ENCODE measurements at regions not wholly inside any gene's neighbourhood (a gene's known extent, or its start where the extent isn't known, plus 50 kb on each side); places are given as distances from the start of the nearest gene placed in this dataset.

- H3K36me3 ChIP-seq (ENCODE audit: control insufficient read depth, insufficient read depth, low read length) = no peaks in the 10 kb centered on the region
- no peaks in the 10 kb centered on the region for H3K9me3 ChIP-seq (ENCODE audit: control insufficient read depth, low read length)
- no peaks in the 10 kb centered on the region for H3K4me1 ChIP-seq
- H3K4me2 ChIP-seq (ENCODE audit: low read length) = no peak overlapping the region
- H3K27me3 ChIP-seq (ENCODE audit: control insufficient read depth, insufficient read depth, low read length) = no peaks in the 10 kb centered on the region
- no peak overlapping the region for H2AFZ ChIP-seq
- TF ChIP-seq, protein P1, sequence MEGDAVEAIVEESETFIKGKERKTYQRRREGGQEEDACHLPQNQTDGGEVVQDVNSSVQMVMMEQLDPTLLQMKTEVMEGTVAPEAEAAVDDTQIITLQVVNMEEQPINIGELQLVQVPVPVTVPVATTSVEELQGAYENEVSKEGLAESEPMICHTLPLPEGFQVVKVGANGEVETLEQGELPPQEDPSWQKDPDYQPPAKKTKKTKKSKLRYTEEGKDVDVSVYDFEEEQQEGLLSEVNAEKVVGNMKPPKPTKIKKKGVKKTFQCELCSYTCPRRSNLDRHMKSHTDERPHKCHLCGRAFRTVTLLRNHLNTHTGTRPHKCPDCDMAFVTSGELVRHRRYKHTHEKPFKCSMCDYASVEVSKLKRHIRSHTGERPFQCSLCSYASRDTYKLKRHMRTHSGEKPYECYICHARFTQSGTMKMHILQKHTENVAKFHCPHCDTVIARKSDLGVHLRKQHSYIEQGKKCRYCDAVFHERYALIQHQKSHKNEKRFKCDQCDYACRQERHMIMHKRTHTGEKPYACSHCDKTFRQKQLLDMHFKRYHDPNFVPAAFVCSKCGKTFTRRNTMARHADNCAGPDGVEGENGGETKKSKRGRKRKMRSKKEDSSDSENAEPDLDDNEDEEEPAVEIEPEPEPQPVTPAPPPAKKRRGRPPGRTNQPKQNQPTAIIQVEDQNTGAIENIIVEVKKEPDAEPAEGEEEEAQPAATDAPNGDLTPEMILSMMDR (IDR thresholded peaks at IDR 0.05) = no peak
- H3K27ac ChIP-seq = no peak overlapping the region
- H3K79me2 ChIP-seq = no peaks in the 10 kb centered on the region
- H3K9ac ChIP-seq = no peak overlapping the region
- H3K4me3 ChIP-seq (ENCODE audit: low read depth, low read length) = no peak overlapping the region
Observed at GRCh38 chr5:147080391-147080790, 154.4 kb upstream of the STK32A start.

GRCh38 chr5:147081311-147081764, 153.5 kb upstream of the STK32A start:
- H3K4me3 ChIP-seq (ENCODE audit: low read depth, low read length) = no peak overlapping the region
- H3K4me1 ChIP-seq = no peaks in the 10 kb centered on the region
- H3K27me3 ChIP-seq (ENCODE audit: control insufficient read depth, insufficient read depth, low read length) = no peaks in the 10 kb centered on the region
- no peak overlapping the region for H3K27ac ChIP-seq
- no peaks in the 10 kb centered on the region for H3K36me3 ChIP-seq (ENCODE audit: control insufficient read depth, insufficient read depth, low read length)
- H3K9ac ChIP-seq = no peak overlapping the region
- TF ChIP-seq, protein P1 (IDR thresholded peaks at IDR 0.05) = no peak
- H3K79me2 ChIP-seq = no peaks in the 10 kb centered on the region
- H3K4me2 ChIP-seq (ENCODE audit: low read length) = no peak overlapping the region
- H2AFZ ChIP-seq = no peak overlapping the region
- no peaks in the 10 kb centered on the region for H3K9me3 ChIP-seq (ENCODE audit: control insufficient read depth, low read length)

DNA sequence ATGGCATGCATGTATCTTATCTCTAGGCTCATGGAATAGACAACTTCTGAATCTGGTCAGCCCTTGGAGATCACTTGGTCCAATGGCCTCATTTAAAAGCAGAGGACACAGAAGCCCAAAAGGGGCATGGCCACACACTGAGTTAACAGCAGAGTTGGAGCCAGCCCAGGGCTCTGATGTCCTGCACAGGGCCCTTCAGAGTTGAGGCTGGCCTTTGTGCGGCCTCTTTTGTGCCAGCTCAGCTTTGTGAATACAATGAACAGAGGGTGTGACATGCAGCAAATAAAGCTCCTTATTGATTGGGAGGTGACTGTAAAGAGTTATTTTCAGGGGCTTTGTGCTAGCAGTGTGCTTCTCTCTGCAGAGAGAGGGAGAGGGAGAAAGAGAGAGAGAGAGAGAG, 150.1 kb upstream of the STK32A start:
- H3K79me2 ChIP-seq = no peaks in the 10 kb centered on the region
- no peak overlapping the region for H2AFZ ChIP-seq
- no peak overlapping the region for H3K27ac ChIP-seq
- TF ChIP-seq, protein P1 (IDR thresholded peaks at IDR 0.05) = no peak
- H3K4me3 ChIP-seq (ENCODE audit: low read depth, low read length) = no peak overlapping the region
- H3K9me3 ChIP-seq (ENCODE audit: control insufficient read depth, low read length) = no peaks in the 10 kb centered on the region
- H3K36me3 ChIP-seq (ENCODE audit: control insufficient read depth, insufficient read depth, low read length) = no peaks in the 10 kb centered on the region
- H3K4me2 ChIP-seq (ENCODE audit: low read length) = no peak overlapping the region
- no peak overlapping the region for H3K9ac ChIP-seq
- H3K27me3 ChIP-seq (ENCODE audit: control insufficient read depth, insufficient read depth, low read length) = no peaks in the 10 kb centered on the region
- H3K4me1 ChIP-seq = no peaks in the 10 kb centered on the region

DNA sequence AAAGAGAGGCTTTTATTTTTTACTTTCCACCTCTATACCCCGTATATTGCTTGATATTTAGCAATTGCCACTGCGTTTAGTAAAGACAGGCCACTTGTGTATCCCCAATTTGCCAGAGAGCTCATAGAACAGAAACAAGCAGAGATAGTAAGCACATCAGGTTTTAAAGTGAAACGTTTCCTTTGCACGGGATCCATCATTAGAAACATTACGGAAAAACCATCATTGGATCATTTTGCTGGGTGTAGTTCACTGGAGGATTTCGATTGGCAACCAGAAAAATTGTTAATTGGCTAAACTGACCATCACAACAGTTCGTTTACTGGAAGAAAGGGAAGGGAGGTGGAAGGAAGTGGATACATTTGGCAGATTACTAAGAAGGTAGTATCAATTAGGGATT, 149.4 kb upstream of the STK32A start:
- no peak overlapping the region for H3K4me2 ChIP-seq (ENCODE audit: low read length)
- no peak overlapping the region for H3K9ac ChIP-seq

GRCh38 chr5:147092044-147092443, 142.8 kb upstream of the STK32A start:
- H2AFZ ChIP-seq = no peak overlapping the region
- TF ChIP-seq, protein P1 (IDR thresholded peaks at IDR 0.05) = no peak
- H3K9ac ChIP-seq = no peak overlapping the region
- H3K27ac ChIP-seq = no peak overlapping the region
- H3K27me3 ChIP-seq (ENCODE audit: control insufficient read depth, insufficient read depth, low read length) = no peaks in the 10 kb centered on the region
- no peaks in the 10 kb centered on the region for H3K79me2 ChIP-seq
- no peaks in the 10 kb centered on the region for H3K4me1 ChIP-seq
- no peaks in the 10 kb centered on the region for H3K36me3 ChIP-seq (ENCODE audit: control insufficient read depth, insufficient read depth, low read length)
- H3K4me3 ChIP-seq (ENCODE audit: low read depth, low read length) = no peak overlapping the region
- H3K4me2 ChIP-seq (ENCODE audit: low read length) = no peak overlapping the region
- no peaks in the 10 kb centered on the region for H3K9me3 ChIP-seq (ENCODE audit: control insufficient read depth, low read length)

More for the DNA sequence above, 149.4 kb upstream of the STK32A start:
- H2AFZ ChIP-seq = no peak overlapping the region
- H3K4me3 ChIP-seq (ENCODE audit: low read depth, low read length) = no peak overlapping the region
- TF ChIP-seq, protein P1 (IDR thresholded peaks at IDR 0.05) = no peak
- H3K27me3 ChIP-seq (ENCODE audit: control insufficient read depth, insufficient read depth, low read length) = no peaks in the 10 kb centered on the region
- H3K79me2 ChIP-seq = no peaks in the 10 kb centered on the region
- H3K4me1 ChIP-seq = no peaks in the 10 kb centered on the region
- H3K36me3 ChIP-seq (ENCODE audit: control insufficient read depth, insufficient read depth, low read length) = no peaks in the 10 kb centered on the region
- no peak overlapping the region for H3K27ac ChIP-seq
- no peaks in the 10 kb centered on the region for H3K9me3 ChIP-seq (ENCODE audit: control insufficient read depth, low read length)
